ENCODE measurements at regions not wholly inside any gene's neighbourhood (a gene's known extent, or its start where the extent isn't known, plus 50 kb on each side); places are given as distances from the start of the nearest gene placed in this dataset.

- TF ChIP-seq ZC3H10 (CRISPR knock-in tag; IDR thresholded peaks at IDR 0.05) (no peak), GLIS3 (CRISPR knock-in tag; IDR thresholded peaks at IDR 0.05) (no peak), ESRRG (CRISPR knock-in tag; IDR thresholded peaks at IDR 0.05) (no peak), ZNF565 (CRISPR knock-in tag; conservative IDR thresholded peaks at IDR 0.05; ENCODE audit: low read depth) (no peak)
Observed at GRCh38 chr4:24044610-24045589, 155.1 kb upstream of the PPARGC1A start.
